ENCODE measurements at regions not wholly inside any gene's neighbourhood (a gene's known extent, or its start where the extent isn't known, plus 50 kb on each side); places are given as distances from the start of the nearest gene placed in this dataset.
"Not testable (repeated sequence)": the region's sequence is repeated elsewhere in the genome, so short reads cannot be mapped to it uniquely, and the experiment has no call there.

- no peaks in the 10 kb centered on the region for H3K36me3 ChIP-seq
- no peaks in the 10 kb centered on the region for H3K27me3 ChIP-seq (ENCODE audit: insufficient read depth, low read depth, severe bottlenecking)
- TF ChIP-seq CTCF (IDR thresholded peaks at IDR 0.05; ENCODE audit: low read depth, low read length), result no peak
- DNase-seq, result no peak
- H3K4me3 ChIP-seq (ENCODE audit: low read depth, low read length), result no peak overlapping the region
- H3K9me3 ChIP-seq (ENCODE audit: severe bottlenecking), result no peaks in the 10 kb centered on the region
- no peak overlapping the region for H3K27ac ChIP-seq
Measured at GRCh38 chr12:42020226-42020625, 124.4 kb downstream of the GXYLT1 start.

GRCh38 chr12:42019746-42020145, 124.9 kb downstream of the GXYLT1 start:
- no peak for TF ChIP-seq CTCF (IDR thresholded peaks at IDR 0.05; ENCODE audit: low read depth, low read length)
- Histone ChIP-seq H3K27me3 (ENCODE audit: insufficient read depth, low read depth, severe bottlenecking) (no peaks in the 10 kb centered on the region), H3K36me3 (no peaks in the 10 kb centered on the region), H3K4me3 (ENCODE audit: low read depth, low read length) (no peak overlapping the region), H3K27ac (no peak overlapping the region), H3K9me3 (ENCODE audit: severe bottlenecking) (no peaks in the 10 kb centered on the region)
- no peak for DNase-seq

GRCh38 chr12:42017051-42017450, 127.6 kb downstream of the GXYLT1 start:
- Histone ChIP-seq H3K27me3 (ENCODE audit: insufficient read depth, low read depth, severe bottlenecking) (no peaks in the 10 kb centered on the region), H3K4me3 (ENCODE audit: low read depth, low read length) (no peak overlapping the region), H3K27ac (no peak overlapping the region), H3K9me3 (ENCODE audit: severe bottlenecking) (no peaks in the 10 kb centered on the region), H3K36me3 (no peaks in the 10 kb centered on the region)
- no peak for TF ChIP-seq CTCF (IDR thresholded peaks at IDR 0.05; ENCODE audit: low read depth, low read length)
- DNase-seq, result no peak

GRCh38 chr12:42015051-42015461, 129.6 kb downstream of the GXYLT1 start:
- no peaks in the 10 kb centered on the region for H3K27me3 ChIP-seq (ENCODE audit: insufficient read depth, low read depth, severe bottlenecking)
- no peak overlapping the region for H3K4me3 ChIP-seq (ENCODE audit: low read depth, low read length)
- TF ChIP-seq CTCF (IDR thresholded peaks at IDR 0.05; ENCODE audit: low read depth, low read length), result no peak
- no peak for DNase-seq
- no peaks in the 10 kb centered on the region for H3K9me3 ChIP-seq (ENCODE audit: severe bottlenecking)
- no peak overlapping the region for H3K27ac ChIP-seq
- H3K36me3 ChIP-seq, result no peaks in the 10 kb centered on the region

GRCh38 chr12:42012501-42012900, 132.2 kb downstream of the GXYLT1 start:
- H3K27ac ChIP-seq; H3K27me3 ChIP-seq (ENCODE audit: insufficient read depth, low read depth, severe bottlenecking); H3K9me3 ChIP-seq (ENCODE audit: severe bottlenecking); H3K4me3 ChIP-seq (ENCODE audit: low read depth, low read length); DNase-seq; H3K36me3 ChIP-seq: not testable (repeated sequence)

- Histone ChIP-seq H3K27me3 (ENCODE audit: insufficient read depth, low read depth, severe bottlenecking) (no peaks in the 10 kb centered on the region), H3K27ac (no peak overlapping the region), H3K4me3 (ENCODE audit: low read depth, low read length) (no peak overlapping the region), H3K36me3 (no peaks in the 10 kb centered on the region), H3K9me3 (ENCODE audit: severe bottlenecking) (no peaks in the 10 kb centered on the region)
- no peak for TF ChIP-seq CTCF (IDR thresholded peaks at IDR 0.05; ENCODE audit: low read depth, low read length)
- no peak for DNase-seq
Measured at GRCh38 chr12:42010715-42011114, 134.0 kb downstream of the GXYLT1 start.
